BLaER1 (cell line): ENCODE measurements at regions not wholly inside any gene's neighbourhood (a gene's known extent, or its start where the extent isn't known, plus 50 kb on each side); places are given as distances from the start of the nearest gene placed in this dataset.

Source experiments
- H3K27ac ChIP-seq: shearing (Covaris generic); formaldehyde crosslinking; 2 replicates; pipeline ENCODE4 v1.8.1; 2022
- H3K27me3 ChIP-seq: shearing (Covaris generic); formaldehyde crosslinking; 2 replicates; pipeline ENCODE4 v1.8.1; 2022
- H3K36me3 ChIP-seq: shearing (Covaris generic); formaldehyde crosslinking; 2 replicates; pipeline ENCODE4 v1.8.1; 2022
- H3K4me1 ChIP-seq: shearing (Covaris generic); formaldehyde crosslinking; 2 replicates; pipeline ENCODE4 v1.8.1; 2022
- H3K4me2 ChIP-seq: shearing (Covaris generic); formaldehyde crosslinking; 2 replicates; pipeline ENCODE4 v1.8.1; 2022
- H3K4me3 ChIP-seq: shearing (Covaris generic); formaldehyde crosslinking; 2 replicates; pipeline ENCODE4 v1.8.1; 2022
- H3K9ac ChIP-seq: shearing (Covaris generic); formaldehyde crosslinking; 2 replicates; pipeline ENCODE4 v1.8.1; 2022
- H3K9me3 ChIP-seq: shearing (Covaris generic); formaldehyde crosslinking; 2 replicates; pipeline ENCODE4 v1.8.1; 2022
- H4K20me1 ChIP-seq: shearing (Covaris generic); formaldehyde crosslinking; 2 replicates; pipeline ENCODE4 v1.8.1; 2022
- Cebpa-rat ChIP-seq: shearing (Covaris generic); IDR thresholded peaks from 2 replicates; pipeline ENCODE4 v1.8.1; 2022

DNA sequence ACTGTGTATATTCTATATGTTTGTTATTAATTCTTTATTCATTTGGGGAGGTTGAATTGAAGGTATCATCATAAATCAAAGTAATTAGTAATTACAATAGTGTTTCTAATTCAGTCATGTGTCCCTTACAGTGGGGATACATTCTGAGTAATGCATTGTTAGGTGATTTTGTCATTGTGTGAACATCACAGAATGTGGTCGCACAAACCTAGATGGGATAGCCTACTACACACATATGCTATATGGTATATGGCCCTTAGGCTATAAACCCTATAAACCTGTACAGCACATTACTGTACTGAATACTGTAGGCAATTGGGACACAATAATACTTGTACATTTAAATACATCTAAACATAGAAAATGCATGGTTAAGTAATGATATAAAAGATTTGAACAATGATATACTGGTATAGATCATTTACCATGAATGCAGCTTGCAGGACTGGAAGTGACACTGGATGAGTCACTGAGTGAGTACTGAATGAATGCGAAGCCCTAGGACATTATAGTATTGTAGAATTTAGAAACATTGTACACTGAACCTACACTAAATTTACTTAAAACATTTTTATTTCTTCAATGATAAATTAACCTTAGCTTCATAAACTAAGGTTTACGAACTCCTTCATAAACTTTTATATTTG is 936.2 kb upstream of the CHORDC1 start:
- no peak overlapping the region for H3K4me3 ChIP-seq
- no peaks in the 10 kb centered on the region for H3K27me3 ChIP-seq
- H3K4me2 ChIP-seq = no peak overlapping the region
- no peaks in the 10 kb centered on the region for H3K36me3 ChIP-seq
- TF ChIP-seq Cebpa-rat = no peak
- no peak overlapping the region for H3K27ac ChIP-seq
- no peaks in the 10 kb centered on the region for H3K9me3 ChIP-seq
- no peaks in the 10 kb centered on the region for H4K20me1 ChIP-seq
- H3K9ac ChIP-seq = no peak overlapping the region
- H3K4me1 ChIP-seq = no peaks in the 10 kb centered on the region

DNA sequence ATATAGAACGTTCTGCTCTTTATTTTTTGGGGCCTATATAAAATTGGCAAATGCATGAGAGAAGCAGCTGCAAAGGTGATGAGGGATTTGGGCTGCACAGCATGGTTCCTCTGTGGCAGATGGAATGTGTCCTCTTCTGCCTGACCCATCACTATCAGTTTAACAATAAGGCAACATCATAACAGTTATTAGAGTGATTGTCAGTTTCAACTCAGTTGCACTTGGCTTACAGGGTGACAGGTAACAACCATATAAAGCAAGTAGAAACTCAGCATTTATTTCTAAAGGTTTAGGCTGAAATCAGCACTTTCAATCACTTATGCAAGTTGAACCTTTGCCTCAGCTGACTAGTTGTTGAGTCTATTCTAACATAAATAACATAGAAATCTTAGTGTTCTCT is 935.4 kb upstream of the CHORDC1 start:
- Histone ChIP-seq H3K4me3 (no peak overlapping the region), H4K20me1 (no peaks in the 10 kb centered on the region), H3K9me3 (no peaks in the 10 kb centered on the region), H3K4me2 (no peak overlapping the region), H3K27ac (no peak overlapping the region), H3K36me3 (no peaks in the 10 kb centered on the region), H3K4me1 (no peaks in the 10 kb centered on the region), H3K9ac (no peak overlapping the region), H3K27me3 (no peaks in the 10 kb centered on the region)
- no peak for TF ChIP-seq Cebpa-rat

DNA sequence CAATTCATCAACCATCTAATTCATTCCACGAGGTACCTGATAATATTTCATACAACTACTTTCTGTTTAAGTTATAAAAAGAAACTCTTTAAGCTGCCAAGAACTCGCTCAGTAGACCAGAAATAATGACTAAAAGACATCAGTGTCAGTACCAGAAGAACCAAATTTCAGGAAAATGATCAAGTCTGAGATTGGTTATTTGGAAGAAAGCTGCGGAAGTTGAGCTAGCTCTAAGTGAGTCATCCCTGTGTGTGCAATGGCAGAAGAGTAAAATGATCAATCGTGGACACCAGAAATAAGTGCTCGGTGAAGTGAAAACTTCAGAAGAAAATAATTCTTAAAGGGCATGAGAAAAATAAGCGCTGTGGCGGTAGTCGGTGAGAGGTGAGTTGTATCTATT is 933.2 kb upstream of the CHORDC1 start:
- no peaks in the 10 kb centered on the region for H3K36me3 ChIP-seq
- H3K9ac ChIP-seq = no peak overlapping the region
- peaks cover 16% of the 10 kb centered on the region for H3K9me3 ChIP-seq
- no peak overlapping the region for H3K4me3 ChIP-seq
- H3K27ac ChIP-seq = no peak overlapping the region
- no peak for TF ChIP-seq Cebpa-rat
- H4K20me1 ChIP-seq = no peaks in the 10 kb centered on the region
- no peak overlapping the region for H3K4me2 ChIP-seq
- no peaks in the 10 kb centered on the region for H3K4me1 ChIP-seq
- H3K27me3 ChIP-seq = no peaks in the 10 kb centered on the region

DNA sequence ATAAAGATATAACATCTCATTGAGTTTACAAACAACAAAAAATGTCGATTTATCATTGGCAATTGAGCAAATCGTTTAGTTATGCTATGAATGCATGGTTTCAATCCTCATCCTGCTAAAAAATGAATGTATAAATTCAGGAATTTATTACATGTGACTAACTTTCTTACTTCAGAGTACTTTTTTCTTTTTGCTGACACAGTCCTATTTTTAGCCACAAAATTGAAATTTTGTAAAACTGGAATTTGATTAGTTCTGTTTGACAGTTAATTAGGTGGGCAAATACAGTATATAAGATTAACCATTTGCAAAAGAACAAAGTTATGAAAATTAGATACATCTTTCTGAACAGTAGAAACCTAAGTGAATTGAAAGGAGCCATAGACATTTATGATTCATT is 925.0 kb upstream of the CHORDC1 start:
- Histone ChIP-seq H4K20me1 (no peaks in the 10 kb centered on the region), H3K9me3 (peaks cover 13% of the 10 kb centered on the region), H3K4me2 (no peak overlapping the region), H3K9ac (no peak overlapping the region), H3K27me3 (no peaks in the 10 kb centered on the region), H3K27ac (no peak overlapping the region), H3K4me3 (no peak overlapping the region), H3K4me1 (no peaks in the 10 kb centered on the region), H3K36me3 (no peaks in the 10 kb centered on the region)
- TF ChIP-seq Cebpa-rat = no peak

DNA sequence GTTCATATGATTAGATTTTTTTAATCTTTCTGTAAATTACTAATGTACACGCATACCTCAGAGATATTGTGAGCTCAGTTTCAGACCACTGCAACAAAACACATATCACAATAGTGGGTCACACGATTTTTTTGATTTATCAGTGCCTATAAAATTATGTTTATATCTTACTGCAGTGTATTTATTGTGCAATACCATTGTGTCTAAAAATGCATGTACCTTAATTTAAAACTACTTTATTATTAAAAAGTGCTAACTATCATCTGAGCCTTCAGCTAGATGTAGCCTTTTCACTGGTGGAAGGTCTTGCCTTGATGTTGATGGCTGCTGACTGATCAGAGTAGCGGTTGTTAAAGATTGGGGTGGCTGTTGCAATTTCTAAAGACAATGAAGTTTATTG is 918.8 kb upstream of the CHORDC1 start:
- Histone ChIP-seq H3K27me3 (no peaks in the 10 kb centered on the region), H3K4me2 (no peak overlapping the region), H3K4me3 (no peak overlapping the region), H3K4me1 (no peaks in the 10 kb centered on the region), H3K9me3 (no peaks in the 10 kb centered on the region), H3K9ac (no peak overlapping the region), H3K27ac (no peak overlapping the region), H3K36me3 (no peaks in the 10 kb centered on the region), H4K20me1 (no peaks in the 10 kb centered on the region)
- no peak for TF ChIP-seq Cebpa-rat

DNA sequence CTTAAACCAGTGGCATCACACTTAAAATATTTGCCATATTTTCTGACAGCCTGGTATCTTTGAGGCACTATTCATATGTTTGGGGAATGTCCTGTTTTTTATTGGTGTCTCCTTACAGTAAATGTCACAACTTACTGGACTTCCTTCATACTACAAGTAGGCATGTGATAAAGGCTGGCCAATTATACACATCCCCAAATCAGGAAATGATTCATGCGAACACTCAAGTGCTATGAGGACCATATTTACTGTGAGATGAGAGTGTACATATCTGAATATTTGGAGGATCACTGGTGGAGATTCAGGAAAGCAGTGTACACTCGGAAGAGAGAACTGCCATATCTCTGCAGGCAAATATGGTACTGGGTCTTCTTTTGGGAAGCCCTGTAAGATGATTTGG is 913.8 kb upstream of the CHORDC1 start:
- Histone ChIP-seq H3K4me3 (no peak overlapping the region), H3K4me1 (no peaks in the 10 kb centered on the region), H3K9ac (no peak overlapping the region), H3K27me3 (no peaks in the 10 kb centered on the region), H3K36me3 (no peaks in the 10 kb centered on the region), H3K27ac (no peak overlapping the region), H3K9me3 (no peaks in the 10 kb centered on the region), H3K4me2 (no peak overlapping the region), H4K20me1 (no peaks in the 10 kb centered on the region)
- no peak for TF ChIP-seq Cebpa-rat

DNA sequence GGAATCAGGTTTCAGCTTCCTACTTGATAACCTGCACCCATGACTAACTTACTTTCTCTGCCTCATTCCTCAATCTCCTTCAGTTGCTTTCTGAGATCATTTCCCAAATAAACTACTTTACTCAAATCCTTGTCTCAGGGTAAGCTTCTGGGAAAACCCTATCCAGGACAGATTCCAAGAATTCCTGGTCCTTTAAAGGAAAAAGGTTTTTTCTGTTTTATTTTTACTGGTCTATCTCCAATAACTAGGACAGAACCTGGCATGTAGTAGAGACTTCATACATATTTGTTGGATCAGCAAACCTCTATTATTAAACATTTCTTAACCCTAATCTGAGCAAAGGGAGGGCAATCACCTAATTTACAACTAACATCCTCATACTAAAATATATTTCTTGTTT is 910.5 kb upstream of the CHORDC1 start:
- no peaks in the 10 kb centered on the region for H3K27me3 ChIP-seq
- no peaks in the 10 kb centered on the region for H4K20me1 ChIP-seq
- H3K9me3 ChIP-seq = no peaks in the 10 kb centered on the region
- TF ChIP-seq Cebpa-rat = no peak
- no peak overlapping the region for H3K4me3 ChIP-seq
- no peak overlapping the region for H3K4me2 ChIP-seq
- no peaks in the 10 kb centered on the region for H3K4me1 ChIP-seq
- H3K27ac ChIP-seq = no peak overlapping the region
- no peaks in the 10 kb centered on the region for H3K36me3 ChIP-seq
- H3K9ac ChIP-seq = no peak overlapping the region

DNA sequence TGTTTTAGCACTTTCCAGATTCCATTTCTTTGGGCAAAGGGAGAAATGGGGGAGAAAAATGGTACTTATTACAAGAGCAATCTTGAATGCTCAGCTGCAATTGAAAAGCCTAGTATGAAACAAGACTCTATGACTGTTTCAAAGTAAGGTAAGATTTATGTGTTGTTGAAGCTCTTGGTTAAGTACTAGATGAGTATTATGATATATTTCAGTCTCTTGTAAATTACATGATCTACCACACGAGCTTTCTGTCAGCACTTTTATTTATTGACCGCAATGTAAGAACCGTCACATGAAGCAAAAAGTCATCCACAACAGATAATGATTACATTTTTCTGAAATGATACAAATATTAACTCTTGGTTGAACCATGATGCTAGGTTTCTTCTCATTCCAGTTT is 906.7 kb upstream of the CHORDC1 start:
- Histone ChIP-seq H3K27me3 (no peaks in the 10 kb centered on the region), H3K9ac (no peak overlapping the region), H3K4me2 (no peak overlapping the region), H4K20me1 (no peaks in the 10 kb centered on the region), H3K4me3 (no peak overlapping the region), H3K4me1 (no peaks in the 10 kb centered on the region), H3K27ac (no peak overlapping the region), H3K9me3 (no peaks in the 10 kb centered on the region), H3K36me3 (no peaks in the 10 kb centered on the region)
- no peak for TF ChIP-seq Cebpa-rat

DNA sequence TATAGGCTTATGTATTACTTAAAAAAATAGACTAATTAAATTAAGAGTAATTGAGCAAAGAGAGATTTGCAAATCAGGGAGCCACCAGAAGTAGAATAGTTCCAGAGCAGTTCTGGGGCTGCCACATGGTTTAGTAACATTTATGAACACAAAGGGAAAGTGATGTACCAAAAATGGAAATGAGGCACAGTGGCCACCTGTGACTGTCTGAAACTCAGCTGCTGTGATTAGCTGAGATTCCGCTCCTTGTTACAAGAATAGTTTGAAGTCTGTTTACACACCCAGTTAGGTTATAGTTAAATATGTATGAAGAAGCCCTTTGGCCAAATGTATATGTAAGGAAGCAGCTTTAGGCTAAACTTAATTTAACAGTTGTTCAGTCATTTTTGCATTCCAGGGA is 901.5 kb upstream of the CHORDC1 start:
- no peaks in the 10 kb centered on the region for H3K27me3 ChIP-seq

DNA sequence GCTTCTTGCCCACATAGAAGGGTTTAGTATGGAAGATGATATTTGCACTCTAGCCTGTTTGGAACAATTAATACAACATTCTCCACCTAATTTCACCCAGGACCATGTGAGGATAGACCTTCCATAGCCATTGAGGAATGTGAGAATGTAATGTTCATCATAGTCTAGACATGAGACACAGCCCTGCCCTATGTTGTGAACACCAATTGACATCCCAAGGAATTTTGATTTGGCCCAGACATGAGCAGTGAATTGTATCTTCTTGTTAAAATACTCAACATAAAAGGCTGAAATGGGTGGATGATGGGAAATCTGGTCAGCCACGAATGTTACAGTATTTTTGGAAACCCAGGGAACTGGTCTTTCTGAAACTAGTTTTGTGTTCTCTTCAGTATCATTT is 892.3 kb upstream of the CHORDC1 start:
- H3K9me3 ChIP-seq = no peaks in the 10 kb centered on the region

More for the DNA sequence above, 901.5 kb upstream of the CHORDC1 start:
- Histone ChIP-seq H3K9me3 (no peaks in the 10 kb centered on the region), H3K27ac (no peak overlapping the region), H4K20me1 (no peaks in the 10 kb centered on the region), H3K4me3 (no peak overlapping the region), H3K36me3 (no peaks in the 10 kb centered on the region), H3K9ac (no peak overlapping the region), H3K4me1 (no peaks in the 10 kb centered on the region), H3K4me2 (no peak overlapping the region)
- TF ChIP-seq Cebpa-rat = no peak

DNA sequence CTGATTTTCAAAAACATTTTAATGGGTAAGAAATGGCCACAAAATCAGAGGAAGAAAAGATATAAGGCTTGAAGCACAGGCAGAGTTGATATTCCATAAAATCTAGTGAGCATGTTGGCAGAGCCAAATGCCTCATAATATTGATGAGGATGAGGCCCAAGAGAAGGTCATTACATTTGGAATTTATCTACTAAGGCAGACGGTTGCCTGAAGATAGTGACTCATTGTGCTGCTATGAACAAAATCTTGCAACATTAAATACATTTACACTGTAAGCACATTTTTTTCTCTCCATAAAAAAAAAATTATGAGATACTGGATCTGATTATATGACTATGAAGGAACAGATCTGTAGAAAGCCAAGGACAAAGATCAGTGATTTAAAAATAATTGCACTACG is 881.4 kb upstream of the CHORDC1 start:
- no peak overlapping the region for H3K4me3 ChIP-seq
- no peak overlapping the region for H3K4me2 ChIP-seq
- no peak overlapping the region for H3K27ac ChIP-seq
- H3K9ac ChIP-seq = no peak overlapping the region
- H3K9me3 ChIP-seq = no peaks in the 10 kb centered on the region
- no peaks in the 10 kb centered on the region for H3K4me1 ChIP-seq
- no peaks in the 10 kb centered on the region for H4K20me1 ChIP-seq
- no peaks in the 10 kb centered on the region for H3K36me3 ChIP-seq
- no peaks in the 10 kb centered on the region for H3K27me3 ChIP-seq
- TF ChIP-seq Cebpa-rat = no peak

More for the DNA sequence above, 892.3 kb upstream of the CHORDC1 start:
- no peaks in the 10 kb centered on the region for H3K36me3 ChIP-seq
- no peak overlapping the region for H3K9ac ChIP-seq
- no peak overlapping the region for H3K4me2 ChIP-seq
- H3K27me3 ChIP-seq = no peaks in the 10 kb centered on the region
- TF ChIP-seq Cebpa-rat = no peak
- no peak overlapping the region for H3K27ac ChIP-seq
- no peak overlapping the region for H3K4me3 ChIP-seq
- no peaks in the 10 kb centered on the region for H3K4me1 ChIP-seq
- no peaks in the 10 kb centered on the region for H4K20me1 ChIP-seq
